Osteoblast (primary cell): ENCODE measurements at regions not wholly inside any gene's neighbourhood (a gene's known extent, or its start where the extent isn't known, plus 50 kb on each side); places are given as distances from the start of the nearest gene placed in this dataset.
A peak's percentile ranks its signal among the peaks of the same experiment; 100 is the strongest.

Experiments
- DNase-seq: peaks from one replicate; pipeline ENCODE4 v3.0.0; 2011; ENCODE audit warnings: low spot score, mixed read lengths; ENCODE audit not compliant: insufficient read length; ENCODE audit errors: missing footprints
- H2AFZ ChIP-seq: 2 replicates; pipeline ENCODE4 v1.6.0; 2011; ENCODE audit warnings: mild to moderate bottlenecking, low read length
- H3K27ac ChIP-seq: 2 replicates; pipeline ENCODE4 v1.5.1; 2011; ENCODE audit warnings: mild to moderate bottlenecking, low read depth, low read length, moderate library complexity
- H3K27me3 ChIP-seq: 2 replicates; pipeline ENCODE4 v1.6.0; 2012; ENCODE audit warnings: mild to moderate bottlenecking, control low read depth, inconsistent platforms, low read length, moderate library complexity; ENCODE audit not compliant: insufficient read depth
- H3K36me3 ChIP-seq: 2 replicates; pipeline ENCODE4 v1.5.1; 2011; ENCODE audit warnings: mild to moderate bottlenecking, low read length, control low read depth, moderate library complexity; ENCODE audit not compliant: insufficient read depth
- H3K4me1 ChIP-seq: 2 replicates; pipeline ENCODE4 v1.5.1; 2011; ENCODE audit warnings: mild to moderate bottlenecking, low read length, control low read depth, moderate library complexity; ENCODE audit not compliant: insufficient read depth
- H3K4me2 ChIP-seq: 2 replicates; pipeline ENCODE4 v1.6.0; 2011; ENCODE audit warnings: mild to moderate bottlenecking, low read length; ENCODE audit not compliant: insufficient read depth
- H3K4me3 ChIP-seq: fragments of 200-600 bp; sonication (generic); 3 replicates; pipeline ENCODE4 v1.5.1; 2012; ENCODE audit warnings: mild to moderate bottlenecking, low read length, inconsistent platforms; ENCODE audit not compliant: insufficient read depth
- H3K79me2 ChIP-seq: 2 replicates; pipeline ENCODE4 v1.6.0; 2012; ENCODE audit warnings: mild to moderate bottlenecking, low read length, control low read depth, inconsistent platforms; ENCODE audit not compliant: insufficient read depth
- H3K9me3 ChIP-seq: 2 replicates; pipeline ENCODE4 v1.5.1; 2011; ENCODE audit warnings: low read depth, low read length, control low read depth
- H4K20me1 ChIP-seq: 2 replicates; pipeline ENCODE4 v1.6.0; 2012; ENCODE audit warnings: mild to moderate bottlenecking, low read length, control low read depth; ENCODE audit not compliant: insufficient read depth
- TF ChIP-seq, protein P1 (sequence below): IDR thresholded peaks from 2 replicates; pipeline ENCODE4 v1.5.1; 2011; ENCODE audit warnings: mild to moderate bottlenecking, low read depth, low read length, moderate library complexity; ENCODE audit errors: extremely low read depth

DNA sequence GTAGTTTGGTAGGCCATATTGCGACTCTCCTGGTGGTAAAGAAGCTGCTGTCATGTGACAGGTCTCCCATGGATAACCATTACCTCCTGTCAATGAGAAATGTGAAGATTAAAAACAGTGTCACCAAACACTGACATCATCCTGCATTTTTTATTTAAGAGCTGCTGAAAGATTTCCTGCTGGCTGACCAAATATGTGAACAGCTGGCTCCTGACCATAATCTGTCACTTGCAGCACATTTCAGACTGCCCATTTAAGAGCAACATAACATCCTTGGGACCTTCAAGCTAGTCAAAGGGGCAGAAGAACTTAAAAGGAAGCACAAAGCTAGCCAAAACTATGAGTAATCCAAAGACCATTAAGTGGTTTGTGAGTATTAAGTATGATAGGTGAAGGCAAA lies 288.0 kb downstream of the IZUMO3 start:
- Histone ChIP-seq H3K27ac (no peak overlapping the region), H3K4me3 (no peak overlapping the region), H3K9me3 (peaks cover 2% of the 10 kb centered on the region), H3K4me1 (no peaks in the 10 kb centered on the region), H4K20me1 (no peaks in the 10 kb centered on the region), H3K27me3 (no peaks in the 10 kb centered on the region), H3K36me3 (no peaks in the 10 kb centered on the region), H2AFZ (no peak overlapping the region), H3K4me2 (no peak overlapping the region), H3K79me2 (no peaks in the 10 kb centered on the region)
- DNase-seq, result no peak
- TF ChIP-seq, protein P1, sequence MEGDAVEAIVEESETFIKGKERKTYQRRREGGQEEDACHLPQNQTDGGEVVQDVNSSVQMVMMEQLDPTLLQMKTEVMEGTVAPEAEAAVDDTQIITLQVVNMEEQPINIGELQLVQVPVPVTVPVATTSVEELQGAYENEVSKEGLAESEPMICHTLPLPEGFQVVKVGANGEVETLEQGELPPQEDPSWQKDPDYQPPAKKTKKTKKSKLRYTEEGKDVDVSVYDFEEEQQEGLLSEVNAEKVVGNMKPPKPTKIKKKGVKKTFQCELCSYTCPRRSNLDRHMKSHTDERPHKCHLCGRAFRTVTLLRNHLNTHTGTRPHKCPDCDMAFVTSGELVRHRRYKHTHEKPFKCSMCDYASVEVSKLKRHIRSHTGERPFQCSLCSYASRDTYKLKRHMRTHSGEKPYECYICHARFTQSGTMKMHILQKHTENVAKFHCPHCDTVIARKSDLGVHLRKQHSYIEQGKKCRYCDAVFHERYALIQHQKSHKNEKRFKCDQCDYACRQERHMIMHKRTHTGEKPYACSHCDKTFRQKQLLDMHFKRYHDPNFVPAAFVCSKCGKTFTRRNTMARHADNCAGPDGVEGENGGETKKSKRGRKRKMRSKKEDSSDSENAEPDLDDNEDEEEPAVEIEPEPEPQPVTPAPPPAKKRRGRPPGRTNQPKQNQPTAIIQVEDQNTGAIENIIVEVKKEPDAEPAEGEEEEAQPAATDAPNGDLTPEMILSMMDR, result no peak

DNA sequence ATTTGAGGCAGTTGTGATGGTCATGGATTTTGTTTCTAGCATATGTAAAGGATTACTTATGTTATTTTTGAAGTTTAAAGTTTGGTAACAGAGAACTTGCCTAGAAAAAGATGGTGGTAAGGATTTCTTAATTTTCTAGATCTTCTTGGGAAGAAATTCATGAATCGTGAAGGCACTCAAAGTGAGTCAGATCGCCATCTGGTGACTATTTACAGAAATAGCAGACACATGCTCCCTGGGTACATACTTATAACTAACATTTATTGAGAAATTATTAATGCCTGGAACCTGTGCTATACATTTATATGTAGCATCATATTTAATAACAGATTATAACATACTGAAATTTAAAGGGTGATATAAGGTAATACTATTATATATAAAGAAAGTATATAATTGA lies 299.7 kb downstream of the IZUMO3 start:
- TF ChIP-seq, protein P1, result peak; percentile 18
- Histone ChIP-seq H3K27me3 (no peaks in the 10 kb centered on the region), H4K20me1 (no peaks in the 10 kb centered on the region), H2AFZ (no peak overlapping the region), H3K4me3 (no peak overlapping the region), H3K27ac (no peak overlapping the region), H3K79me2 (no peaks in the 10 kb centered on the region), H3K4me2 (no peak overlapping the region), H3K9me3 (peaks cover 2% of the 10 kb centered on the region), H3K4me1 (no peaks in the 10 kb centered on the region), H3K36me3 (no peaks in the 10 kb centered on the region)
- no peak for DNase-seq

DNA sequence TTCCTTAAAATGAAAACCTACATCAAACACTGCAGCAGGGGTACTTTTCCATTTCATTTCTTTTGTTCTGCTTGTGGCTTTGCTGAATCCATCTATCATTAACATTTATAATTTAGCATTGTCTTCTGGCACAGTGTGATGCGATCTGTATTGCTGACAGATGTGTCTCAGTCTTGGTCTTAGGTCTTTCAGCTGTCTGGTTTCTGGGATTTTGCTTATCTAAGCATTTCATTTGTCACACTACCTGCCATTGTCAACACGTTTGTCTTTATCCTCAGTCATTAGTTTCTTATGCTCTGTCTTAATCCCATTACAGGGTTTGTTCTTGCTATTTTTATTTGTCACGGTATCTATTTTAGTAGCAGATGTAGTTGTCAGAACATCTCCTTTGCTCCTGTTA lies 303.1 kb downstream of the IZUMO3 start:
- no peak overlapping the region for H3K4me2 ChIP-seq
- H3K4me3 ChIP-seq, result no peak overlapping the region
- H3K4me1 ChIP-seq, result no peaks in the 10 kb centered on the region
- H2AFZ ChIP-seq, result no peak overlapping the region
- H4K20me1 ChIP-seq, result no peaks in the 10 kb centered on the region
- no peaks in the 10 kb centered on the region for H3K79me2 ChIP-seq
- no peaks in the 10 kb centered on the region for H3K9me3 ChIP-seq
- H3K36me3 ChIP-seq, result no peaks in the 10 kb centered on the region
- no peak for DNase-seq
- no peaks in the 10 kb centered on the region for H3K27me3 ChIP-seq
- TF ChIP-seq, protein P1, result no peak
- H3K27ac ChIP-seq, result no peak overlapping the region

DNA sequence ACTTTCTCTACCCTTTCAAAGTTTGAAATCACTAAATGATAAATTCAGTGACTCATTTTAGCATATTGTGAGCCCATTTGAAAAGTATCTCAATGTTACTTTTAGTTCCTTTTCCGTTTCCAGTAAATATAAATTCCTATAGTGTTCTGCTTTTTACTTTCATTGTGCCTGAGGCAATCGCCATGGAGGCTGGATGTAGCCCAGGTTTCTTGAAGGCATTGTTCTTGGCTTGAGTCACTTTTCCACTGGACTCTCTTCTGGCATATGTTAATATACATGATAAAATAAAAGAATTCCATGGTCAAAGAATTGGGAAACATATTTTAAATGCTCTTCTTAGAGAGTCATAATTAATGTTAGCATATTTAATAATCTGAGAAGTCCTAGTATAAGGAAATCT lies 327.0 kb downstream of the IZUMO3 start:
- H3K4me2 ChIP-seq, result no peak overlapping the region

More for the DNA sequence above, 327.0 kb downstream of the IZUMO3 start:
- Histone ChIP-seq H3K4me1 (no peaks in the 10 kb centered on the region), H3K79me2 (no peaks in the 10 kb centered on the region), H2AFZ (no peak overlapping the region), H3K9me3 (no peaks in the 10 kb centered on the region), H3K27me3 (no peaks in the 10 kb centered on the region), H4K20me1 (no peaks in the 10 kb centered on the region), H3K36me3 (no peaks in the 10 kb centered on the region), H3K4me3 (no peak overlapping the region), H3K27ac (no peak overlapping the region)
- no peak for DNase-seq
- TF ChIP-seq, protein P1, result no peak
